Colonic mucosa (tissue), 4 donors: ENCODE measurements at regions not wholly inside any gene's neighbourhood (a gene's known extent, or its start where the extent isn't known, plus 50 kb on each side); places are given as distances from the start of the nearest gene placed in this dataset.

Experiments used
- DNase-seq: peaks from one replicate; pipeline ENCODE4 v3.0.0-alpha.2; 2020
- H3K27ac ChIP-seq: fragments of 200-600 bp; one replicate; pipeline ENCODE4 v1.8.0; 2021
- H3K27me3 ChIP-seq: fragments of 200-600 bp; one replicate; pipeline ENCODE4 v1.8.0; 2021
- H3K36me3 ChIP-seq: fragments of 200-600 bp; one replicate; pipeline ENCODE4 v1.8.0; 2021
- H3K4me1 ChIP-seq: fragments of 200-600 bp; one replicate; pipeline ENCODE4 v1.8.0; 2021; ENCODE audit warnings: mild to moderate bottlenecking
- H3K4me3 ChIP-seq: fragments of 200-600 bp; one replicate; pipeline ENCODE4 v1.8.0; 2021
- H3K9ac ChIP-seq, 2 donors: one replicate each; pipeline ENCODE4 v1.7.0; 2013; ENCODE audit warnings: control low read depth in 2 of 2, low read depth in 2 of 2, low read length in 2 of 2
- H3K9me3 ChIP-seq: fragments of 200-600 bp; one replicate; pipeline ENCODE4 v1.8.0; 2021
- intact Hi-C: fragments of 100-400 bp; cut with DNase I; formaldehyde crosslinking; loops from one replicate; pipeline ENCODE4 v1.14.1; 2022
- TF ChIP-seq, protein P1 (sequence below): fragments of 200-600 bp; IDR thresholded peaks from one replicate; pipeline ENCODE4 v1.8.0; 2022; ENCODE audit warnings: antibody characterized with exemption, mild to moderate bottlenecking
- donor health status: healthy.
- donor health status: DM: no; HTN: no; CAD: no.
- donor health status: DM: no; HTN: no; CAD: no.

DNA sequence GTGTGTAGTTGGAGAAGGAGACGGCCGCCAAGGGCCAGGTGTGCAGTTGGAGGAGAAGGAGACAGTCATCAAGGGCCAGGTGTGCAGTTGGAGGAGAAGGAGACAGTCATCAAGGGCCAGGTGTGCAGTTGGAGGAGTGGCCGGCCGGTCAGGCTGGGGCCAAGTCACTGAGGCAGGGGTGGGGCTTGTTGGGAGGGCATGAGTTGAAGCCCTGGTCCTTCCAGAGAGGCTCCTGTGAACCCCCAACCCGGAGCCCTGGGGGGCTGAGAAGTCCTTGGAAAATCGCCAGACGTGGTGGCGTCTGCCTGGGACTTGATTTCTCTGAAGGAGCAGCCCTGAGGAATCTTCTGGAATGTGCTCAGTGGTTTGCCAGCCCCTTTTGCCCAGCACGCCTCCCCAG is 1320.5 kb downstream of the BRD1 start:
- TF ChIP-seq, protein P1, sequence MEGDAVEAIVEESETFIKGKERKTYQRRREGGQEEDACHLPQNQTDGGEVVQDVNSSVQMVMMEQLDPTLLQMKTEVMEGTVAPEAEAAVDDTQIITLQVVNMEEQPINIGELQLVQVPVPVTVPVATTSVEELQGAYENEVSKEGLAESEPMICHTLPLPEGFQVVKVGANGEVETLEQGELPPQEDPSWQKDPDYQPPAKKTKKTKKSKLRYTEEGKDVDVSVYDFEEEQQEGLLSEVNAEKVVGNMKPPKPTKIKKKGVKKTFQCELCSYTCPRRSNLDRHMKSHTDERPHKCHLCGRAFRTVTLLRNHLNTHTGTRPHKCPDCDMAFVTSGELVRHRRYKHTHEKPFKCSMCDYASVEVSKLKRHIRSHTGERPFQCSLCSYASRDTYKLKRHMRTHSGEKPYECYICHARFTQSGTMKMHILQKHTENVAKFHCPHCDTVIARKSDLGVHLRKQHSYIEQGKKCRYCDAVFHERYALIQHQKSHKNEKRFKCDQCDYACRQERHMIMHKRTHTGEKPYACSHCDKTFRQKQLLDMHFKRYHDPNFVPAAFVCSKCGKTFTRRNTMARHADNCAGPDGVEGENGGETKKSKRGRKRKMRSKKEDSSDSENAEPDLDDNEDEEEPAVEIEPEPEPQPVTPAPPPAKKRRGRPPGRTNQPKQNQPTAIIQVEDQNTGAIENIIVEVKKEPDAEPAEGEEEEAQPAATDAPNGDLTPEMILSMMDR: no peak
- no peaks in the 10 kb centered on the region for H3K9me3 ChIP-seq
- no peaks in the 10 kb centered on the region for H3K27me3 ChIP-seq
- intact Hi-C loops: no loop called here
- no peak overlapping the region for H3K4me3 ChIP-seq
- no peak overlapping the region for H3K27ac ChIP-seq
- H3K36me3 ChIP-seq: no peaks in the 10 kb centered on the region
- DNase-seq: no peak
- H3K4me1 ChIP-seq: no peaks in the 10 kb centered on the region
- H3K9ac ChIP-seq: no peak overlapping the region

GRCh38 chr22:48506506-48507145 is 1321.0 kb downstream of the BRD1 start:
- H3K27ac ChIP-seq: no peak overlapping the region
- no peak overlapping the region for H3K4me3 ChIP-seq
- intact Hi-C loops: no loop called here
- no peak overlapping the region for H3K9ac ChIP-seq
- TF ChIP-seq, protein P1: no peak
- DNase-seq: no peak
- no peaks in the 10 kb centered on the region for H3K9me3 ChIP-seq
- H3K36me3 ChIP-seq: no peaks in the 10 kb centered on the region
- no peaks in the 10 kb centered on the region for H3K4me1 ChIP-seq
- H3K27me3 ChIP-seq: no peaks in the 10 kb centered on the region

DNA sequence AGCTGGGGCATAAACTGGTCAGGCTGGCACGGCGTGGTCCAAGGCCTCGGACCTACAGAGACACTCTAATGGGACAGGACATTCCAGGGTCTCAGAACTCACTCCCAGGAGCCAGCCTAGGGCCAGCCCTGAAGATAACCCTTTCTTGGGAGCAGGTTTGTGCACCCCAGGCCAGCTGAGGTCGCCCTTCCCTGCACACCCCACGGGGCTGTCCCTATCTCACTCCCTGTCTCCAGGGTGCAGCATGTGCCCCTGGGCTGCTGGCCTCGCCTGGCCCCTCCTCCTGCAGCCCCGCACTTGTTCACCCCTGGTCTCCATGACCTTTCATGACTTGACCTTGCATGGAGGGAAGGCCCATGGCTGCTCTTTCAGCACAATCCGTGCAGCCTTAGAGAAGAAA is 1321.8 kb downstream of the BRD1 start:
- H3K4me3 ChIP-seq: no peak overlapping the region
- H3K36me3 ChIP-seq: no peaks in the 10 kb centered on the region
- no peaks in the 10 kb centered on the region for H3K4me1 ChIP-seq
- no peaks in the 10 kb centered on the region for H3K27me3 ChIP-seq
- H3K27ac ChIP-seq: no peak overlapping the region
- intact Hi-C loops: no loop called here
- DNase-seq: no peak
- H3K9me3 ChIP-seq: no peaks in the 10 kb centered on the region
- TF ChIP-seq, protein P1: no peak
- H3K9ac ChIP-seq: no peak overlapping the region

DNA sequence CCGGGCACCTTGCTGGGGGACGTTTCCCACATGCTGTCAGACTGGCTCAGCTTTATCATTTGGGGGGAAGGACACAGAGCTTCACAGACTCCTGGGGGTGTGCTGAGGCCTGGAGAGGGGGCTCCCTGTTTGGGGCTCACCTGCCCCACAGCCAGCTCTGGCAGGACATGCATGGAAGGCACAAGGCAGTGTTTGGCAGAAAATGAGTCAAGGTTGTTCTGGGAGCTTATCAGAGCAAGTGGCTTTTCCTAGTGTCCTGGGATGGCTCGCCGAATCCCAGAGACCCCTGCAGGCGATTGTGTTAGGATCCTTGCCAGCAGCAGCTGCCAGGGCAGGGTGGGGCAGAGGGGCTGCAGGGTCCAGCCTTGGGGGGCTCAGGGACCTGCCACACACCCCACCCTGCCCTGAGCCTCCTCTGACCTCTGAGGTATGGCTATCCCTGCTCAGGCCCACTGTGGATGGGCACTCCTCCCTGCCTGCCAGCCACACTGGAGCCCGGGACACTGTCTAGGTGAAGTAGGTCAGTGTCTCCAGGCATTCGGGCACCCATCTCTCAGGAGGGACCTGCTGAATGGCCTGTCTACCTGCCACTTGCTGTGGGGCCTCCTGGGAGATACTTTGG is 1323.0 kb downstream of the BRD1 start:
- H3K4me1 ChIP-seq: no peaks in the 10 kb centered on the region
- intact Hi-C loops: no loop called here
- DNase-seq: no peak
- no peak overlapping the region for H3K9ac ChIP-seq
- H3K4me3 ChIP-seq: no peak overlapping the region
- no peaks in the 10 kb centered on the region for H3K9me3 ChIP-seq
- H3K27me3 ChIP-seq: no peaks in the 10 kb centered on the region
- TF ChIP-seq, protein P1: no peak
- no peak overlapping the region for H3K27ac ChIP-seq
- no peaks in the 10 kb centered on the region for H3K36me3 ChIP-seq

- H3K9ac ChIP-seq: no peak overlapping the region
- no peaks in the 10 kb centered on the region for H3K9me3 ChIP-seq
- H3K4me3 ChIP-seq: no peak overlapping the region
- TF ChIP-seq, protein P1: no peak
- H3K4me1 ChIP-seq: no peaks in the 10 kb centered on the region
- no peak for DNase-seq
- H3K27me3 ChIP-seq: no peaks in the 10 kb centered on the region
- intact Hi-C loops: no loop called here
- H3K27ac ChIP-seq: no peak overlapping the region
- H3K36me3 ChIP-seq: no peaks in the 10 kb centered on the region
These were observed 1323.8 kb downstream of the BRD1 start for GRCh38 chr22:48503876-48504275.
